ENCODE measurements at regions not wholly inside any gene's neighbourhood (a gene's known extent, or its start where the extent isn't known, plus 50 kb on each side); places are given as distances from the start of the nearest gene placed in this dataset.
"Not testable (repeated sequence)": the region's sequence is repeated elsewhere in the genome, so short reads cannot be mapped to it uniquely, and the experiment has no call there.

DNA sequence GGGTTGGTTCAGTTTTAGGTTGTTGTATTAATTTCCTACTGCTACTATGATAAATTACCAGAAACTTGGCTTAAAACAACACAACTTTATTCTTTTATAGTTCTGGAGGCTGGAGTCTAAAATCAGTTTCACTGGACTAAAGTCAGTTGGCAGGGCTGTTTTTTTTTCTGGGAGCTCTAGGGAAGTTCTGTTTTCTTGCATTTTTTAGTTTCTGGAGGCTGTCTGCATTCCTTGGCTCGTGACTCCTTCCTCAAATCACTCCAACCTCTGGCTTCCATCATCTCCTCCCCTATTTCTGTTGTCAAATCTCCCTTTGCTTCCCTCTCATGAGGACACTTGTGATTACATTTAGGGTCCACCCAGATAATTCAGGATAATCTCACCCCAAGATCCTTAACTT lies 51.3 kb upstream of the SUB1 start:
- no peak for TF ChIP-seq POLR2A (IDR thresholded peaks at IDR 0.05)
- TF ChIP-seq, protein P1, sequence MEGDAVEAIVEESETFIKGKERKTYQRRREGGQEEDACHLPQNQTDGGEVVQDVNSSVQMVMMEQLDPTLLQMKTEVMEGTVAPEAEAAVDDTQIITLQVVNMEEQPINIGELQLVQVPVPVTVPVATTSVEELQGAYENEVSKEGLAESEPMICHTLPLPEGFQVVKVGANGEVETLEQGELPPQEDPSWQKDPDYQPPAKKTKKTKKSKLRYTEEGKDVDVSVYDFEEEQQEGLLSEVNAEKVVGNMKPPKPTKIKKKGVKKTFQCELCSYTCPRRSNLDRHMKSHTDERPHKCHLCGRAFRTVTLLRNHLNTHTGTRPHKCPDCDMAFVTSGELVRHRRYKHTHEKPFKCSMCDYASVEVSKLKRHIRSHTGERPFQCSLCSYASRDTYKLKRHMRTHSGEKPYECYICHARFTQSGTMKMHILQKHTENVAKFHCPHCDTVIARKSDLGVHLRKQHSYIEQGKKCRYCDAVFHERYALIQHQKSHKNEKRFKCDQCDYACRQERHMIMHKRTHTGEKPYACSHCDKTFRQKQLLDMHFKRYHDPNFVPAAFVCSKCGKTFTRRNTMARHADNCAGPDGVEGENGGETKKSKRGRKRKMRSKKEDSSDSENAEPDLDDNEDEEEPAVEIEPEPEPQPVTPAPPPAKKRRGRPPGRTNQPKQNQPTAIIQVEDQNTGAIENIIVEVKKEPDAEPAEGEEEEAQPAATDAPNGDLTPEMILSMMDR (IDR thresholded peaks at IDR 0.05 in 8 of 11, conservative IDR thresholded peaks at IDR 0.05 in 3 of 11): no peak
- no peak for TF ChIP-seq POLR2AphosphoS5 (IDR thresholded peaks at IDR 0.05)
- intact Hi-C loops (cut with DNase I; ENCODE audit: low total_unique reads): loop anchor here (5.0 kb wide), 1 partner anchor 48 kb away; no protein-coding TSS in a partner anchor
- Histone ChIP-seq H3K27ac (no peak overlapping the region), H3K27me3 (replicated peaks in 1 of 7) (no peaks in the 10 kb centered on the region), H3K9me3 (no peaks in the 10 kb centered on the region), H3K4me3 (no peak overlapping the region), H3K36me3 (no peaks in the 10 kb centered on the region), H3K4me1 (peaks cover 0 to 50% (median 30%) of the 10 kb centered on the region in 6 donors)
- 37 to 57% (median 47%) methylated on average over 1 of the region's 1 CpG for WGBS, 5 donors
- DNase-seq: no peak

DNA sequence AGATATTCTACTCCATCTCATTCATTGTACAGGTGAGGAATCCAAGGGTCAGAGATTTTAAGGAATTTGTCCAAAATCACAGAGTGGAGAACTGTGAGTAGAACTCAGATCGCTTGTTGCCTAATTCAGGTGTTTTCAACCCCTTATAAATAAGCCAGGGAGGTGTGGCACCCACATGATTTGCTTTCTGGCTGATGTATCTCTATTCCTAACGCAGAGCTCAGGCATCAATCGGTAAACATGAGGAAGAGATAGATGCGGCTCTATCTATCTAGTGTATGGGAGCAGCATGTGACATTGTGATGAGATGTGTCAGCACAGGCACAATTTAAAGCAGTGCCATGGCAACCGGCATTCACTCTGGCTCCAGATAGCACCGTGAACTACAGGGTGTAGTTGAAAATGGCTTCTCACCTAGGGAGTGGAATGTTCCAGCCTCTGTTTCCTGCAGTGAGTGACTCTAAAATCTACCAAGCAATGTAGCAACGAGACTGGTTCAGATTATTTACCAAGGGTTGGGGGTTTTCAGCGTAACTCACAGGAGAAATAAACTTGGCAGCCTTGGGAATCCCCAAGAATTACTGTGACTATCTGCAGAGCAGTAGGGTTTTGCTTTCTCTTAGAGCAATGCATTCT lies 53.4 kb upstream of the SUB1 start:
- peak overlapping the region; percentile 5 to 65 (median 26) for H3K4me3 ChIP-seq
- no peaks in the 10 kb centered on the region for H3K36me3 ChIP-seq
- no peaks in the 10 kb centered on the region for H3K9me3 ChIP-seq
- intact Hi-C loops (cut with DNase I; ENCODE audit: low total_unique reads): loop anchor here (5.0 kb wide), 1 partner anchor 50 kb away; no protein-coding TSS in a partner anchor
- H3K27me3 ChIP-seq (replicated peaks in 1 of 7): no peaks in the 10 kb centered on the region
- TF ChIP-seq, protein P1 (IDR thresholded peaks at IDR 0.05 in 8 of 11, conservative IDR thresholded peaks at IDR 0.05 in 3 of 11): no peak
- no peak for TF ChIP-seq POLR2AphosphoS5 (IDR thresholded peaks at IDR 0.05)
- TF ChIP-seq POLR2A (IDR thresholded peaks at IDR 0.05): no peak
- H3K4me1 ChIP-seq: peaks cover 0 to 30% (median 14%) of the 10 kb centered on the region in 6 donors
- WGBS, 5 donors: 56 to 73% (median 60%) methylated on average over 7 to 8 of the region's 8 CpGs
- peak overlapping the region in 7 of 8 donors; percentile 7 to 83 (median 67) for H3K27ac ChIP-seq
- DNase-seq: no peak

DNA sequence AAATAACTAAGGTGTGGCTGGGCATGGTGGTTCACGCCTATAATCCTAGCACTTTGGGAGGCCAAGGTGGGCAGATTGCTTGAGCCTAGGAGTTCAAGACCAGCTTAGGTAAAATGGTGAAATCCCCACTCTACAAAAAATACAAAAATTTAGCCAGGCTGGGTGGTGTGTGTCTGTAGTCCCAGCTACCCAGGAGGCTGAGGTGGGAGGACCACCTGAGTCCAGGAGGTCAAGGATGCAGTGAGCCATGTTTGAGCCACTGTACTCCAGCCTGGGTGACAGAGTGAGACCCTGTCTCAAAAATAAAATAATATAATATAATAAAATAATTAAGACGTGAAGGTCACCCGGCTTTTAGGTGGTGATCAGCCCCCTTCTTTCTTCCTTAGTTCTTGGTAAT lies 58.0 kb upstream of the SUB1 start:
- H3K36me3 ChIP-seq; H3K4me3 ChIP-seq; intact Hi-C loops (cut with DNase I; ENCODE audit: low total_unique reads); H3K27me3 ChIP-seq (replicated peaks in 1 of 7); DNase-seq; H3K27ac ChIP-seq; H3K9me3 ChIP-seq: not testable (repeated sequence)
- WGBS, 5 donors: 90 to 97% (median 96%) methylated on average over 3 of the region's 3 CpGs
- peaks cover 0 to 20% (median 8%) of the 10 kb centered on the region in 6 donors for H3K4me1 ChIP-seq

DNA sequence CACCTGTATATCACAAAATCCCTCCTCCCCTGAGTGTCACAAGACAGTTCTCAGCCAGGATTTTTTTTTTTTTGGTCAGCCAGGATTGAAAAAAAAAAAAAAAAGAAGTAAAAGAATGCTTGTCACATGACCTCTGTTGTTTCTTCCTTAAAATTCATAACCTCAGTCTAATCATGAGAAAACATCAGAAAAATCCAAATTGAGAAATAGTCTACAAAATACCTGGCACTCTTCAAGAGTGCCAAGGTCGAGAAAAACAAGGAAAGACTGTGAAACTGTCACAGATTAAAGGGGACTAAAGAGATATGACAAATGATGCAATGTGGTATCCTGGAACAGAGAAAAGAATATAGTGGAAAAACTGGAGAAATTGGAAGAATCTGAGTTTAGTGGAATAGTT lies 58.5 kb upstream of the SUB1 start:
- intact Hi-C loops (cut with DNase I; ENCODE audit: low total_unique reads): no loop called here
- H3K27ac ChIP-seq: no peak overlapping the region
- no peaks in the 10 kb centered on the region for H3K9me3 ChIP-seq
- DNase-seq: no peak
- TF ChIP-seq POLR2AphosphoS5 (IDR thresholded peaks at IDR 0.05): no peak
- TF ChIP-seq, protein P1 (IDR thresholded peaks at IDR 0.05 in 8 of 11, conservative IDR thresholded peaks at IDR 0.05 in 3 of 11): no peak
- no peak for TF ChIP-seq POLR2A (IDR thresholded peaks at IDR 0.05)
- WGBS, 5 donors: 17 to 35% (median 33%) methylated on average over 1 of the region's 1 CpG
- H3K4me3 ChIP-seq: no peak overlapping the region
- no peaks in the 10 kb centered on the region for H3K36me3 ChIP-seq
- H3K4me1 ChIP-seq: peaks cover 0 to 17% (median 5%) of the 10 kb centered on the region in 6 donors
- H3K27me3 ChIP-seq (replicated peaks in 1 of 7): no peaks in the 10 kb centered on the region
